ENCODE measurements at regions not wholly inside any gene's neighbourhood (a gene's known extent, or its start where the extent isn't known, plus 50 kb on each side); places are given as distances from the start of the nearest gene placed in this dataset.
A peak's percentile ranks its signal among the peaks of the same experiment; 100 is the strongest.
"Not testable (repeated sequence)": the region's sequence is repeated elsewhere in the genome, so short reads cannot be mapped to it uniquely, and the experiment has no call there.

GRCh38 chr13:79191501-79191900, 214.6 kb downstream of the RBM26 start:
- H3K27ac ChIP-seq = no peak overlapping the region
- H3K9me3 ChIP-seq = no peaks in the 10 kb centered on the region
- peak overlapping the region; percentile 44 for H3K4me2 ChIP-seq
- no peak overlapping the region for H3K9ac ChIP-seq
- H3K4me3 ChIP-seq = no peak overlapping the region
- no peaks in the 10 kb centered on the region for H3K27me3 ChIP-seq
- H4K20me1 ChIP-seq = no peaks in the 10 kb centered on the region
- H3K36me3 ChIP-seq = no peaks in the 10 kb centered on the region
- H3K4me1 ChIP-seq = peaks cover 58% of the 10 kb centered on the region
- no peak for TF ChIP-seq Cebpa-rat (IDR thresholded peaks at IDR 0.05)

GRCh38 chr13:79190932-79191331, 215.1 kb downstream of the RBM26 start:
- no peak for TF ChIP-seq Cebpa-rat (IDR thresholded peaks at IDR 0.05)
- Histone ChIP-seq H3K4me3 (no peak overlapping the region), H3K9ac (no peak overlapping the region), H3K9me3 (no peaks in the 10 kb centered on the region), H4K20me1 (no peaks in the 10 kb centered on the region), H3K4me2 (peak overlapping the region; percentile 44), H3K27me3 (no peaks in the 10 kb centered on the region), H3K4me1 (peaks cover 55% of the 10 kb centered on the region), H3K27ac (no peak overlapping the region), H3K36me3 (no peaks in the 10 kb centered on the region)

- Histone ChIP-seq H3K27me3 (no peaks in the 10 kb centered on the region), H3K9ac (no peak overlapping the region), H3K36me3 (no peaks in the 10 kb centered on the region), H3K27ac (no peak overlapping the region), H3K4me2 (no peak overlapping the region), H3K4me3 (no peak overlapping the region), H3K4me1 (peaks cover 26% of the 10 kb centered on the region), H3K9me3 (no peaks in the 10 kb centered on the region), H4K20me1 (no peaks in the 10 kb centered on the region)
- TF ChIP-seq Cebpa-rat (IDR thresholded peaks at IDR 0.05) = no peak
These were observed 218.0 kb downstream of the RBM26 start for GRCh38 chr13:79187917-79188690.

- TF ChIP-seq Cebpa-rat (IDR thresholded peaks at IDR 0.05) = no peak
- no peak overlapping the region for H3K9ac ChIP-seq
- no peaks in the 10 kb centered on the region for H3K9me3 ChIP-seq
- H3K4me2 ChIP-seq = no peak overlapping the region
- H3K27ac ChIP-seq = no peak overlapping the region
- no peaks in the 10 kb centered on the region for H3K27me3 ChIP-seq
- no peaks in the 10 kb centered on the region for H3K36me3 ChIP-seq
- H3K4me3 ChIP-seq = no peak overlapping the region
- H3K4me1 ChIP-seq = peaks cover 1% of the 10 kb centered on the region
- no peaks in the 10 kb centered on the region for H4K20me1 ChIP-seq
These were observed 220.5 kb downstream of the RBM26 start for GRCh38 chr13:79185580-79185979.

- no peak for TF ChIP-seq Cebpa-rat (IDR thresholded peaks at IDR 0.05)
- Histone ChIP-seq H3K27ac (no peak overlapping the region), H3K4me2 (no peak overlapping the region), H3K4me3 (no peak overlapping the region), H3K4me1 (no peaks in the 10 kb centered on the region), H4K20me1 (no peaks in the 10 kb centered on the region), H3K9ac (no peak overlapping the region), H3K9me3 (no peaks in the 10 kb centered on the region), H3K36me3 (no peaks in the 10 kb centered on the region), H3K27me3 (no peaks in the 10 kb centered on the region)
These were observed 222.8 kb downstream of the RBM26 start for GRCh38 chr13:79183231-79183630.

- not testable (repeated sequence) for H3K4me3 ChIP-seq, H3K4me2 ChIP-seq, H3K4me1 ChIP-seq, H3K36me3 ChIP-seq, H4K20me1 ChIP-seq, H3K9ac ChIP-seq, H3K9me3 ChIP-seq, H3K27me3 ChIP-seq, H3K27ac ChIP-seq
These were observed 232.4 kb downstream of the RBM26 start for GRCh38 chr13:79173691-79174090.

- H3K4me2 ChIP-seq, H3K4me1 ChIP-seq, H3K36me3 ChIP-seq, H3K4me3 ChIP-seq, H4K20me1 ChIP-seq, H3K27ac ChIP-seq, H3K9ac ChIP-seq, H3K27me3 ChIP-seq: not testable (repeated sequence)
- H3K9me3 ChIP-seq = 0 out of 2 replicates have a peak, but pooled peaks cover 14% of the 10 kb centered on the region
These were observed 233.1 kb downstream of the RBM26 start for GRCh38 chr13:79172924-79173323.

GRCh38 chr13:79171141-79172061, 234.7 kb downstream of the RBM26 start:
- no peak overlapping the region for H3K4me3 ChIP-seq
- TF ChIP-seq Cebpa-rat (IDR thresholded peaks at IDR 0.05) = no peak
- H3K27ac ChIP-seq = no peak overlapping the region

GRCh38 chr13:79160818-79161217, 245.2 kb downstream of the RBM26 start:
- Histone ChIP-seq H3K4me1 (no peaks in the 10 kb centered on the region), H3K27me3 (no peaks in the 10 kb centered on the region), H3K36me3 (no peaks in the 10 kb centered on the region), H3K9me3 (no peaks in the 10 kb centered on the region), H3K27ac (no peak overlapping the region), H4K20me1 (no peaks in the 10 kb centered on the region), H3K4me3 (no peak overlapping the region), H3K9ac (no peak overlapping the region), H3K4me2 (no peak overlapping the region)
- TF ChIP-seq Cebpa-rat (IDR thresholded peaks at IDR 0.05) = no peak

More at GRCh38 chr13:79171141-79172061, 234.7 kb downstream of the RBM26 start:
- no peaks in the 10 kb centered on the region for H4K20me1 ChIP-seq
- H3K4me1 ChIP-seq = no peaks in the 10 kb centered on the region
- H3K36me3 ChIP-seq = no peaks in the 10 kb centered on the region
- H3K9ac ChIP-seq = no peak overlapping the region
- no peaks in the 10 kb centered on the region for H3K27me3 ChIP-seq
- H3K9me3 ChIP-seq = 0 out of 2 replicates have a peak, but pooled peaks cover 14% of the 10 kb centered on the region
- H3K4me2 ChIP-seq = no peak overlapping the region

- Histone ChIP-seq H3K9me3 (no peaks in the 10 kb centered on the region), H3K27me3 (no peaks in the 10 kb centered on the region), H3K4me3 (no peak overlapping the region), H4K20me1 (no peaks in the 10 kb centered on the region), H3K4me2 (no peak overlapping the region), H3K27ac (no peak overlapping the region), H3K36me3 (no peaks in the 10 kb centered on the region), H3K9ac (no peak overlapping the region), H3K4me1 (no peaks in the 10 kb centered on the region)
- TF ChIP-seq Cebpa-rat (IDR thresholded peaks at IDR 0.05) = no peak
These were observed 250.2 kb downstream of the RBM26 start for GRCh38 chr13:79155883-79156282.
